ENCODE measurements at regions not wholly inside any gene's neighbourhood (a gene's known extent, or its start where the extent isn't known, plus 50 kb on each side); places are given as distances from the start of the nearest gene placed in this dataset.
"Not testable (repeated sequence)": the region's sequence is repeated elsewhere in the genome, so short reads cannot be mapped to it uniquely, and the experiment has no call there.

GRCh38 chr7:115177823-115178222, 255.9 kb downstream of the MDFIC start:
- H3K36me3 ChIP-seq (ENCODE audit: insufficient read depth, low read length) = no peaks in the 10 kb centered on the region
- H3K36me3 Mint-ChIP-seq = no peaks in the 10 kb centered on the region
- intact Hi-C loops (cut with micrococcal nuclease) = no loop called here
- H3K27me3 ChIP-seq (ENCODE audit: insufficient read depth, low read length) = no peaks in the 10 kb centered on the region
- peaks cover 0 to 19% (median 15%) of the 10 kb centered on the region in 4 donors for H3K4me1 Mint-ChIP-seq
- DNase-seq = no peak
- H3K4me3 Mint-ChIP-seq = no peak overlapping the region
- ChIA-PET POLR2A (ENCODE audit: partially characterized antibody) (no interaction called here), CTCF (ENCODE audit: partially characterized antibody) (no interaction called here)
- H3K27me3 Mint-ChIP-seq = peaks cover 0 to 3% of the 10 kb centered on the region in 2 donors
- peaks cover under 1% of the 10 kb centered on the region for H3K4me1 ChIP-seq (ENCODE audit: insufficient read depth, low read length)
- no peak overlapping the region for H3K27ac ChIP-seq (ENCODE audit: low read depth, low read length)
- no peak overlapping the region for H3K4me3 ChIP-seq (ENCODE audit: low read length in 2 of 2)
- H3K9me3 Mint-ChIP-seq = peaks cover 0 to 4% (median 0%) of the 10 kb centered on the region in 8 donors
- H3K9me3 ChIP-seq (ENCODE audit: control insufficient read depth in 1 of 2, low read length in 2 of 2) = no peaks in the 10 kb centered on the region
- no peak overlapping the region for H3K27ac Mint-ChIP-seq

- POLR2A ChIA-PET (ENCODE audit: partially characterized antibody) = no interaction called here
Measured at GRCh38 chr7:115177103-115177502, 255.2 kb downstream of the MDFIC start.

DNA sequence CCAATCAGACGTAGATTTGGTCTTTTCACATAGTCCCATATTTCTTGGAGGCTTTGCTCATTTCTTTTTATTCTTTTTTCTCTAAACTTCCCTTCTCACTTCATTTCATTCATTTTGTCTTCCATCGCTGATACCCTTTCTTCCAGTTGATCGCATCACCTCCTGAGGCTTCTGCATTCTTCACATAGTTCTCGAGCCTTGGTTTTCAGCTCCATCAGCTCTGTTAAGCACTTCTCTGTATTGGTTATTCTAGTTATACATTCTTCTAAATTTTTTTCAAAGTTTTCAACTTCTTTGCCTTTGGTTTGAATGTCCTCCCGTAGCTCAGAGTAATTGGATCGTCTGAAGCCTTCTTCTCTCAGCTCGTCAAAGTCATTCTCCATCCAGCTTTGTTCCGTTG, 250.5 kb downstream of the MDFIC start:
- peaks cover 0 to 10% (median 7%) of the 10 kb centered on the region in 8 donors for H3K9me3 Mint-ChIP-seq
- H3K36me3 Mint-ChIP-seq; H3K27me3 Mint-ChIP-seq; H3K4me1 ChIP-seq (ENCODE audit: insufficient read depth, low read length); H3K27me3 ChIP-seq (ENCODE audit: insufficient read depth, low read length); H3K27ac Mint-ChIP-seq; H3K27ac ChIP-seq (ENCODE audit: low read depth, low read length); intact Hi-C loops (cut with micrococcal nuclease); POLR2A ChIA-PET (ENCODE audit: partially characterized antibody); DNase-seq; H3K4me3 Mint-ChIP-seq; CTCF ChIA-PET (ENCODE audit: partially characterized antibody); H3K36me3 ChIP-seq (ENCODE audit: insufficient read depth, low read length); H3K4me3 ChIP-seq (ENCODE audit: low read length in 2 of 2); H3K9me3 ChIP-seq (ENCODE audit: control insufficient read depth in 1 of 2, low read length in 2 of 2): not testable (repeated sequence)
- peaks cover 0 to 13% (median 5%) of the 10 kb centered on the region in 4 donors for H3K4me1 Mint-ChIP-seq

More at GRCh38 chr7:115177103-115177502, 255.2 kb downstream of the MDFIC start:
- no peak overlapping the region for H3K4me3 ChIP-seq (ENCODE audit: low read length in 2 of 2)
- Mint-ChIP-seq H3K36me3 (no peaks in the 10 kb centered on the region), H3K27me3 (peaks cover 0 to 5% of the 10 kb centered on the region in 2 donors), H3K4me3 (no peak overlapping the region), H3K27ac (no peak overlapping the region), H3K4me1 (peaks cover 0 to 20% (median 13%) of the 10 kb centered on the region in 4 donors), H3K9me3 (peaks cover 0 to 4% (median under 1%) of the 10 kb centered on the region in 8 donors)
- DNase-seq = no peak
- H3K27me3 ChIP-seq (ENCODE audit: insufficient read depth, low read length) = no peaks in the 10 kb centered on the region
- no peaks in the 10 kb centered on the region for H3K9me3 ChIP-seq (ENCODE audit: control insufficient read depth in 1 of 2, low read length in 2 of 2)
- CTCF ChIA-PET (ENCODE audit: partially characterized antibody) = no interaction called here
- no peaks in the 10 kb centered on the region for H3K4me1 ChIP-seq (ENCODE audit: insufficient read depth, low read length)
- H3K36me3 ChIP-seq (ENCODE audit: insufficient read depth, low read length) = no peaks in the 10 kb centered on the region
- no peak overlapping the region for H3K27ac ChIP-seq (ENCODE audit: low read depth, low read length)
- intact Hi-C loops (cut with micrococcal nuclease) = no loop called here

DNA sequence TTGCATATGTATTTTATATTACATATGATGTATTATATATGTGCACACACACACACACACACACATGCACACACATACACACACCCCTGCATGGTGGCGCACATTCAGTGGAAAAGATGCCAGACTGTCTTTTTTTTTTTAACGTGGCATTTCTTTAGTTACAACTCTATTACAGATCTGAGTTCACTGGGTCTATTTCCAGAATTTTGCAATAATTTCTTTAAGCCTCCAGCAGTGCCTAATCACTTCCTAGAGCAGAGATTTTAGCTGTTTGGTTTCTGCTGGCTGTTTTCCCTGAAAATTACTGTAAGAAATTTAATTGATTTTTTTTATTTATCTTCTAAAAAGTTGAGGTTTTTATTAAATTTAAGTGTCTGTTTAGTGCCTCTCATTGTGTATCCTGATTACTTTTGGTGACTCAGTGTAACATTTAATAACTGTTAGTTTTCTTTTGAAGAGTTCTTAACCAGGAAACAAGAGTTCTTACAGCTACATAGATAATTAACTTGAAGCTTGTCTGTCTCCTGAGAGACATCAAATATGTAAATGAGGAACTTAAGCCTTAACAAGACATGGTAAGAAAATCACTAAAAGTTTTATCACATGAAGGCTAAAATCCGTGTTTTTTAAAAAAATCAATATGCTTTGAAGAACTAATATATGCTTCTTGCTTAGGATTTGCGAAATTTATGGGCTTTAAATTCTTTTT, 232.0 kb downstream of the MDFIC start:
- Mint-ChIP-seq H3K9me3 (no peaks in the 10 kb centered on the region), H3K4me1 (peaks cover 0 to 2% (median 0%) of the 10 kb centered on the region in 4 donors), H3K27ac (no peak overlapping the region), H3K27me3 (peaks cover 0 to 2% of the 10 kb centered on the region in 2 donors), H3K36me3 (no peaks in the 10 kb centered on the region), H3K4me3 (no peak overlapping the region)
- H3K4me3 ChIP-seq (ENCODE audit: low read length in 2 of 2) = no peak overlapping the region
- ChIA-PET POLR2A (ENCODE audit: partially characterized antibody) (no interaction called here), CTCF (ENCODE audit: partially characterized antibody) (interaction anchor here (1.3 kb wide), 1 partner anchor 72 kb away, joined by 3 read pairs; no protein-coding TSS in a partner anchor)
- H3K4me1 ChIP-seq (ENCODE audit: insufficient read depth, low read length) = no peaks in the 10 kb centered on the region
- H3K36me3 ChIP-seq (ENCODE audit: insufficient read depth, low read length) = no peaks in the 10 kb centered on the region
- no peak overlapping the region for H3K27ac ChIP-seq (ENCODE audit: low read depth, low read length)
- no peaks in the 10 kb centered on the region for H3K9me3 ChIP-seq (ENCODE audit: control insufficient read depth in 1 of 2, low read length in 2 of 2)
- DNase-seq = no peak
- no peaks in the 10 kb centered on the region for H3K27me3 ChIP-seq (ENCODE audit: insufficient read depth, low read length)
- intact Hi-C loops (cut with micrococcal nuclease) = no loop called here

- peaks cover 0 to 2% (median 0%) of the 10 kb centered on the region in 4 donors for H3K4me1 Mint-ChIP-seq
- no peaks in the 10 kb centered on the region for H3K36me3 Mint-ChIP-seq
- Histone ChIP-seq H3K36me3 (ENCODE audit: insufficient read depth, low read length) (no peaks in the 10 kb centered on the region), H3K27ac (ENCODE audit: low read depth, low read length) (no peak overlapping the region), H3K27me3 (ENCODE audit: insufficient read depth, low read length) (no peaks in the 10 kb centered on the region), H3K4me1 (ENCODE audit: insufficient read depth, low read length) (no peaks in the 10 kb centered on the region), H3K9me3 (ENCODE audit: control insufficient read depth in 1 of 2, low read length in 2 of 2) (no peaks in the 10 kb centered on the region), H3K4me3 (ENCODE audit: low read length in 2 of 2) (no peak overlapping the region)
- intact Hi-C loops (cut with micrococcal nuclease) = no loop called here
- H3K27ac Mint-ChIP-seq = no peak overlapping the region
- H3K27me3 Mint-ChIP-seq = peaks cover 0 to 2% of the 10 kb centered on the region in 2 donors
- no peaks in the 10 kb centered on the region for H3K9me3 Mint-ChIP-seq
- POLR2A ChIA-PET (ENCODE audit: partially characterized antibody) = no interaction called here
- DNase-seq = no peak
- CTCF ChIA-PET (ENCODE audit: partially characterized antibody) = interaction anchor here (1.3 kb wide), 1 partner anchor 73 kb away, joined by 3 read pairs; no protein-coding TSS in a partner anchor
- no peak overlapping the region for H3K4me3 Mint-ChIP-seq
Measured at GRCh38 chr7:115153176-115153575, 231.3 kb downstream of the MDFIC start.

DNA sequence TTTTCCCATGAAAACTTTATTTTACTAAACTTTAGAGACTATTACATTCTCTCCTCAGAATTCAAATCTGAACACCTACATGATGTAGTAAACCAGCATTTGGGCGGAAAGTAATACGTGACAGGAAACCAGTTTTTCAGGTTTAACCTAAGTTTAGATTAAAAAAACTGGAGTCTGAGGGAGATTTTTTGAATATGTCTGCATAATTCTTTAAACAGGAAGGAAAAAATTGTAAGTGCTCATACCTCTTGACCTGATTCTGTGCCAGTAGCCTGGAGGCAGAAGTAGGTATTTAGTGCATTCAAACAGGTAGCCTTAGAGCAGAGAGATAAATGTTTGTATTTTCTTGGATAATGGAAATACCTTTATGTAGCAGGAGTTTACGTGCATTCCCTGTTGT, 224.3 kb downstream of the MDFIC start:
- H3K36me3 Mint-ChIP-seq = no peaks in the 10 kb centered on the region
- H3K4me1 Mint-ChIP-seq = peaks cover 0 to 7% (median 6%) of the 10 kb centered on the region in 4 donors
- H3K27ac Mint-ChIP-seq = peak overlapping the region in 3 of 7 donors; percentile 17 to 39 (median 31)
- Histone ChIP-seq H3K27me3 (ENCODE audit: insufficient read depth, low read length) (no peaks in the 10 kb centered on the region), H3K36me3 (ENCODE audit: insufficient read depth, low read length) (no peaks in the 10 kb centered on the region), H3K4me3 (ENCODE audit: low read length in 2 of 2) (no peak overlapping the region), H3K27ac (ENCODE audit: low read depth, low read length) (no peak overlapping the region), H3K4me1 (ENCODE audit: insufficient read depth, low read length) (no peaks in the 10 kb centered on the region), H3K9me3 (ENCODE audit: control insufficient read depth in 1 of 2, low read length in 2 of 2) (no peaks in the 10 kb centered on the region)
- ChIA-PET CTCF (ENCODE audit: partially characterized antibody) (no interaction called here), POLR2A (ENCODE audit: partially characterized antibody) (interaction anchor here (1.1 kb wide), 1 partner anchor 11 kb away, joined by 3 read pairs; no protein-coding TSS in a partner anchor)
- intact Hi-C loops (cut with micrococcal nuclease) = no loop called here
- H3K4me3 Mint-ChIP-seq = peak overlapping the region in 2 of 8 donors; percentile 14 to 37
- no peaks in the 10 kb centered on the region for H3K27me3 Mint-ChIP-seq
- H3K9me3 Mint-ChIP-seq = no peaks in the 10 kb centered on the region
- peak in 1 of 5 donors; percentile 30 for DNase-seq

DNA sequence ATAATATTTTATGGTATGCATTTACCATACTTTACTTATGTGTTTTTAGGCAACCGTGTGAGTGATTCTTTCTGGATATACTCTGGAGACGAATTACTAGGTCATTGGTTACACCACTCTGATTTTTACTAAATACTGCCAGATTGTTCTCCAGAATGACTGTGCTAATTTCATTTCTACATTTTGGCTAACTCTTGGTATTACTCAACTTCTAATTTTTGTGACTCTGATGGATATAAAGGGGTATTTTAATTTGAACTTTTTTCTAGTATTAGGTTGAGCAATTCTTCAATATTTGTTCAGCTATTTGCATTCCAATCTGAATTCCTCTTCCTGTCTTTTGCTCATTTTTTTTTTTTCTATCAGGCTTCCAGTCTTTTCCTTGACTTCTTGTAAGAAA, 223.6 kb downstream of the MDFIC start:
- Mint-ChIP-seq H3K36me3 (no peaks in the 10 kb centered on the region), H3K27me3 (no peaks in the 10 kb centered on the region), H3K4me3 (no peak overlapping the region), H3K4me1 (peaks cover 0 to 10% (median 6%) of the 10 kb centered on the region in 4 donors), H3K27ac (peak overlapping the region in 1 of 7 donors; percentile 17), H3K9me3 (no peaks in the 10 kb centered on the region)
- intact Hi-C loops (cut with micrococcal nuclease) = no loop called here
- no peak overlapping the region for H3K4me3 ChIP-seq (ENCODE audit: low read length in 2 of 2)
- H3K27ac ChIP-seq (ENCODE audit: low read depth, low read length) = no peak overlapping the region
- ChIA-PET POLR2A (ENCODE audit: partially characterized antibody) (interaction anchor here (1.1 kb wide), 1 partner anchor 10 kb away, joined by 3 read pairs; no protein-coding TSS in a partner anchor), CTCF (ENCODE audit: partially characterized antibody) (no interaction called here)
- no peaks in the 10 kb centered on the region for H3K4me1 ChIP-seq (ENCODE audit: insufficient read depth, low read length)
- no peaks in the 10 kb centered on the region for H3K27me3 ChIP-seq (ENCODE audit: insufficient read depth, low read length)
- no peaks in the 10 kb centered on the region for H3K36me3 ChIP-seq (ENCODE audit: insufficient read depth, low read length)
- DNase-seq = no peak
- H3K9me3 ChIP-seq (ENCODE audit: control insufficient read depth in 1 of 2, low read length in 2 of 2) = no peaks in the 10 kb centered on the region

All from CD4-positive, alpha-beta memory T cell (primary cell).